ENCODE measurements at regions not wholly inside any gene's neighbourhood (a gene's known extent, or its start where the extent isn't known, plus 50 kb on each side); places are given as distances from the start of the nearest gene placed in this dataset.

- H3K27ac ChIP-seq: no peak overlapping the region
- H3K9me3 ChIP-seq: no peaks in the 10 kb centered on the region
- intact Hi-C loops (cut with DNase I): no loop called here
- H3K4me1 ChIP-seq: no peaks in the 10 kb centered on the region
- no peak overlapping the region for H3K4me3 ChIP-seq (replicated peaks in 1 of 3)
- WGBS, 2 donors: 88 to 89% methylated on average over 2 of the region's 2 CpGs
- no peaks in the 10 kb centered on the region for H3K36me3 ChIP-seq
- no peak for DNase-seq
- H3K27me3 ChIP-seq: no peaks in the 10 kb centered on the region
- TF ChIP-seq POLR2A (IDR thresholded peaks at IDR 0.05): no peak
- TF ChIP-seq, protein P1, sequence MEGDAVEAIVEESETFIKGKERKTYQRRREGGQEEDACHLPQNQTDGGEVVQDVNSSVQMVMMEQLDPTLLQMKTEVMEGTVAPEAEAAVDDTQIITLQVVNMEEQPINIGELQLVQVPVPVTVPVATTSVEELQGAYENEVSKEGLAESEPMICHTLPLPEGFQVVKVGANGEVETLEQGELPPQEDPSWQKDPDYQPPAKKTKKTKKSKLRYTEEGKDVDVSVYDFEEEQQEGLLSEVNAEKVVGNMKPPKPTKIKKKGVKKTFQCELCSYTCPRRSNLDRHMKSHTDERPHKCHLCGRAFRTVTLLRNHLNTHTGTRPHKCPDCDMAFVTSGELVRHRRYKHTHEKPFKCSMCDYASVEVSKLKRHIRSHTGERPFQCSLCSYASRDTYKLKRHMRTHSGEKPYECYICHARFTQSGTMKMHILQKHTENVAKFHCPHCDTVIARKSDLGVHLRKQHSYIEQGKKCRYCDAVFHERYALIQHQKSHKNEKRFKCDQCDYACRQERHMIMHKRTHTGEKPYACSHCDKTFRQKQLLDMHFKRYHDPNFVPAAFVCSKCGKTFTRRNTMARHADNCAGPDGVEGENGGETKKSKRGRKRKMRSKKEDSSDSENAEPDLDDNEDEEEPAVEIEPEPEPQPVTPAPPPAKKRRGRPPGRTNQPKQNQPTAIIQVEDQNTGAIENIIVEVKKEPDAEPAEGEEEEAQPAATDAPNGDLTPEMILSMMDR (IDR thresholded peaks at IDR 0.05): no peak
Measured at GRCh38 chr5:98705841-98706240, 67.6 kb upstream of the RGMB start.

DNA sequence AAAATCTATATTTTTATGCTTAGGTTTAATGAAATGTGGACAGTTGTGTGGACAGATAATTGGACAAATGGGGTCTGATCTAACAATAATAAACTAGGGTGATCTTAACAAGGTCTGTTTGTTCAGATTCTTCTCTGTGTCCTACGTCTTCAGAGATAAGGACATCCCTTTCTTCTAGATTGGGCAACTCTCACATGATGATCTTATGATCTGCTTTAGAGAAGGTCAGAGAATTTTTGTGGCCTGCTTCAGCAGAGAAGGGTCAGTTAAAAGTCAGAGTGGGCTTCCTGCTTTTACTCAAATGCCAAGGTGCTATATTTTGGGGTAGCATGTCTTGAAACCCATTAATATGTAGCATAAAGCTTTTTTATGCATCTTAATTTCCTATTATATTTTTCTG is 63.8 kb upstream of the RGMB start:
- no peak for DNase-seq
- no peak overlapping the region for H3K27ac ChIP-seq
- no peaks in the 10 kb centered on the region for H3K36me3 ChIP-seq
- WGBS, 2 donors: 83 to 84% methylated on average over 1 of the region's 1 CpG
- no peaks in the 10 kb centered on the region for H3K4me1 ChIP-seq
- no peak overlapping the region for H3K4me3 ChIP-seq (replicated peaks in 1 of 3)
- H3K9me3 ChIP-seq: no peaks in the 10 kb centered on the region
- TF ChIP-seq POLR2A (IDR thresholded peaks at IDR 0.05): no peak
- TF ChIP-seq, protein P1 (IDR thresholded peaks at IDR 0.05): no peak
- H3K27me3 ChIP-seq: no peaks in the 10 kb centered on the region
- intact Hi-C loops (cut with DNase I): no loop called here

GRCh38 chr5:98713027-98713426 is 60.4 kb upstream of the RGMB start:
- H3K9me3 ChIP-seq: no peaks in the 10 kb centered on the region
- no peaks in the 10 kb centered on the region for H3K27me3 ChIP-seq
- H3K4me3 ChIP-seq (replicated peaks in 1 of 3): no peak overlapping the region
- no peaks in the 10 kb centered on the region for H3K36me3 ChIP-seq
- intact Hi-C loops (cut with DNase I): no loop called here
- no peak for DNase-seq
- TF ChIP-seq POLR2A (IDR thresholded peaks at IDR 0.05): no peak
- no peaks in the 10 kb centered on the region for H3K4me1 ChIP-seq
- H3K27ac ChIP-seq: no peak overlapping the region

DNA sequence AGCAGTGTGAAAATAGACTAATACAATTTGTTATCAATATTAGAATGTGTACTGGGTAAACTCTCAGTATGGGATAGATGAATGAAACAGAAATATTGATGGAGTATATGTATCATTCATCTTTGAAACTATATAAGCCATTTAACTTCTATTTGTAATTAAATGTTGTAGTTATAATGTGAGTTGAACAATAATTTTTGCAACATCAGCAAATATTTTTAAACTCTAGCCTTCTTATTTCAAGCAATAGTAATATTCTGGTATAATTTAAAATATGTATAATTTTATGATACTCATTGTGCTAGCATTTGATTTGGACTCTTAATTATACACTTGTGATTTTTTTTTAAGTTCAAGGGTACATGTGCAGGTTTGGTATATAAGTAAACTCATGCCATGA is 59.6 kb upstream of the RGMB start:
- Histone ChIP-seq H3K4me1 (no peaks in the 10 kb centered on the region), H3K9me3 (no peaks in the 10 kb centered on the region), H3K4me3 (replicated peaks in 1 of 3) (no peak overlapping the region), H3K27me3 (no peaks in the 10 kb centered on the region), H3K27ac (no peak overlapping the region), H3K36me3 (no peaks in the 10 kb centered on the region)
- intact Hi-C loops (cut with DNase I): no loop called here
- TF ChIP-seq, protein P1 (IDR thresholded peaks at IDR 0.05): no peak
- TF ChIP-seq POLR2A (IDR thresholded peaks at IDR 0.05): no peak
- DNase-seq: no peak

DNA sequence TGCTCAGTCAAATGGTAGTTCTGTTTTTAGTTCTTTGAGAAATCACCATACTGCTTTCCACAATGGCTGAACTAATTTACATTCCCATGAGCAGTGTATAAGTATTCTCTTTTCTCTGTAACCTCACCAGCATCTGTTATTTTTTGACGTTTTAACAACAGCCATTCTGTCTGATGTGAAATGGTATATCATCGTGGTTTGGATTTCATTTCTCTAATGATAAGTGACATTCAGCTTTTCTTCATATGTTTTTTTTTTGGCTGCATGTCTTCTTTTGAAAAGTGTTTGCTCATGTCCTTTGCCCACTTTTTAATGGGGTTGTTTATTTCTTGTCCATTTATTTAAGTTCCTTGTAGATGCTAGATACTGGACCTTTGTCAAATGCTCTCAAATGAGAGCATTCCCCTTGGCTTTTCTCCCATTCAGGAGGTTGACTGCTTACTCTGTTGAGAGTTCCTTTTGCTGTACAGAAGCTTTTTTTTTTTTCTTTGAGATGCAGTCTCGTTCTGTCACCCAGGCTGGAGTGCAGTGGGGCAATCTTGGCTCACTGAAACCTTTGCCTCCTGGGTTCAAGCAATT is 58.7 kb upstream of the RGMB start:
- Histone ChIP-seq H3K27me3 (no peaks in the 10 kb centered on the region), H3K9me3 (no peaks in the 10 kb centered on the region), H3K4me3 (replicated peaks in 1 of 3) (no peak overlapping the region), H3K27ac (no peak overlapping the region), H3K36me3 (no peaks in the 10 kb centered on the region), H3K4me1 (no peaks in the 10 kb centered on the region)
- DNase-seq: no peak
- TF ChIP-seq, protein P1 (IDR thresholded peaks at IDR 0.05): no peak
- no peak for TF ChIP-seq POLR2A (IDR thresholded peaks at IDR 0.05)
- intact Hi-C loops (cut with DNase I): no loop called here
- WGBS, 2 donors: 50 to 54% methylated on average over 3 of the region's 3 CpGs
